Astrocyte of the spinal cord (primary cell): ENCODE measurements at regions not wholly inside any gene's neighbourhood (a gene's known extent, or its start where the extent isn't known, plus 50 kb on each side); places are given as distances from the start of the nearest gene placed in this dataset.

Experiments
- DNase-seq: peaks from one replicate; pipeline ENCODE4 v3.0.0; 2011; ENCODE audit warnings: low read depth, low spot score
- H3K4me3 ChIP-seq: 2 replicates; pipeline ENCODE4 v1.5.1; 2011; ENCODE audit warnings: low read depth, mild to moderate bottlenecking, low read length, moderate library complexity
- in situ Hi-C: cut with HindIII; loops from 2 replicates; pipeline ENCODE4 v1.10.0; 2017; ENCODE audit warnings: low sequenced_read_pairs
- TF ChIP-seq, protein P1 (sequence below): IDR thresholded peaks from 2 replicates; pipeline ENCODE4 v1.5.1; 2012; ENCODE audit warnings: low read depth, mild to moderate bottlenecking, low read length, inconsistent platforms

DNA sequence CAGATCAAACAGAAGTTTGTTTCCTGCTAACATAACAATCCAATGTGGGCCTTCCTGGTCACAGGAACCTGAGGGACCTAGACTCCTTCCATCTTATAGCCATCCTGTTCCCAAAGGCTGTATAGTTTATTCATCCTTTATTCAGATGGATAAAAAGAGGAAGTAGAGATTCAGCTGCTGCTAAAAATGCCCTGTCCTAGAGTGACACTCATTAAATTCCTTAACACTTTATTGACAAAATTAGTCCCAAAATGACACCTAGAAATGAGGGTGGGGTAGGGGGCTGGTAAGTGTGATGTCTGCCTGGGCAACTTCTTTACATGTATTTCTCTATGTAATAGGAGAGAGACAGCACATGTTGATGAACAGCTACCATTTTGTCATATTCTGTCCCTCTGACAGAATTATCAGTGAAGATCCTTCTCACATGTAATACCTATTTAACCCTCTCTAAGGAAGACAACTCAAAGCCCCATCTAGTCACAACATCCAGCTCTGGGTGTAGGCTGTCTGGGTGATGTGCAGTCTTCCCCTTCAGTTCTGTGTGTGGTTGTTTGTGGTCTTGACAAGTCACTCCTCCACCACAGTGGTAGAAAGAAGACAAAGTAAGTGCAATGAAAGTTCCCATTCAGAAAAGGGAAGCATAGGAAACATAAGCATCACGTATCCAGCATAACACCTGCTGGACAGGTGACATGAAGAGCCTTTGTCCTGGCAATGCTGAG is 253.9 kb upstream of the CNTNAP5 start:
- TF ChIP-seq, protein P1, sequence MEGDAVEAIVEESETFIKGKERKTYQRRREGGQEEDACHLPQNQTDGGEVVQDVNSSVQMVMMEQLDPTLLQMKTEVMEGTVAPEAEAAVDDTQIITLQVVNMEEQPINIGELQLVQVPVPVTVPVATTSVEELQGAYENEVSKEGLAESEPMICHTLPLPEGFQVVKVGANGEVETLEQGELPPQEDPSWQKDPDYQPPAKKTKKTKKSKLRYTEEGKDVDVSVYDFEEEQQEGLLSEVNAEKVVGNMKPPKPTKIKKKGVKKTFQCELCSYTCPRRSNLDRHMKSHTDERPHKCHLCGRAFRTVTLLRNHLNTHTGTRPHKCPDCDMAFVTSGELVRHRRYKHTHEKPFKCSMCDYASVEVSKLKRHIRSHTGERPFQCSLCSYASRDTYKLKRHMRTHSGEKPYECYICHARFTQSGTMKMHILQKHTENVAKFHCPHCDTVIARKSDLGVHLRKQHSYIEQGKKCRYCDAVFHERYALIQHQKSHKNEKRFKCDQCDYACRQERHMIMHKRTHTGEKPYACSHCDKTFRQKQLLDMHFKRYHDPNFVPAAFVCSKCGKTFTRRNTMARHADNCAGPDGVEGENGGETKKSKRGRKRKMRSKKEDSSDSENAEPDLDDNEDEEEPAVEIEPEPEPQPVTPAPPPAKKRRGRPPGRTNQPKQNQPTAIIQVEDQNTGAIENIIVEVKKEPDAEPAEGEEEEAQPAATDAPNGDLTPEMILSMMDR: no peak
- no peak overlapping the region for H3K4me3 ChIP-seq
- no peak for DNase-seq
- in situ Hi-C loops: no loop called here

DNA sequence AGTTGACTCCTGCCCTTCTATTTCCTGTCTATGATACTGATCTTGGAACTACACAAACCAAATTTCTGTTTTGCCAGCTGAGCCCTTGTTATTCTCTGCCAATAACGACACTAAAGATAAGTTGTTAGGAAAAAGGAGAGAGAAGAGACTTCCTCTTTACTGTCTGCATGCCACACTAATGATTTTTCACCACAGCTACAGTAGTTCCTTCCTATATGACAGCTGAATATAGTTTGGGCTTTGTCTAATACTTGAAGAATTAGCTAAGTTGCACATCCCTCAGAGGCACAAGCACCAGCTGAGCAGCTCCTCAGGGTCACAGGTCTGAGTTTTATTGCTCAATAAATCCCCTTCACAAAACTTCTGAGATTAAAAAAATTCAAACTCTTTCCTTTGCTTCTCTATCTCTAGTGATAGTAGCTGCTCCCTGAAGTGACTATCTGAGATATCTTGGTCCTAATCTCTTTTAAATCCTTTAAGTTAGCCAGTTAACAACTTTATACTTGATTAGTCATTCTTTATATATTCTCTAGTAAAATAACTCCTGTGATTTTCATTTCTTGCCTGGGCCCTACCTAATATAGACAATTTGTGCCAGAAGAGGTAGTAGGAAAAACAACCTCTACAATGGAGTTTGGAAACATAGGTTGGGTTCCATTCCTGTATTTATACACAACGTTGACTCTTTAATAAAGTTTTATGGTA is 253.0 kb upstream of the CNTNAP5 start:
- no peak for DNase-seq
- TF ChIP-seq, protein P1: no peak
- no peak overlapping the region for H3K4me3 ChIP-seq
- in situ Hi-C loops: no loop called here

DNA sequence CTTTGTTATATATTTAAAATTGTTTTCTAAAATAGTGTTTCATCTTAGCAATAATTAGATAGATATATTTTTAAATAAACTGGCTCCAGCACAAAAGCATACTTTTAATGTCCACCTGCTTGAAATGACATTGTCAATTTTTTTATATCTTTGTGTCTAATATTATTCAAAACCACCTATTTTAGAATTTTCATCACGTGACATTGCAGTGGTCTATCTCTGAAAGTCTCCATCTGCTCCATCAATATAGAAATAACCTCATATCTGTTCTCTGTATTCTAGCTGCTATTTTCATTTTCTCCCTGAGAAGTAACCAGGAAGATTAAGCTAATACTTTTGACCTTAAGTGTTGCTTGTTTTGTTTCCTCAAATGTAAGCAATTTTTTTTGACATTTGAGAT is 248.0 kb upstream of the CNTNAP5 start:
- in situ Hi-C loops: no loop called here
- DNase-seq: no peak
- TF ChIP-seq, protein P1: no peak
- H3K4me3 ChIP-seq: no peak overlapping the region

DNA sequence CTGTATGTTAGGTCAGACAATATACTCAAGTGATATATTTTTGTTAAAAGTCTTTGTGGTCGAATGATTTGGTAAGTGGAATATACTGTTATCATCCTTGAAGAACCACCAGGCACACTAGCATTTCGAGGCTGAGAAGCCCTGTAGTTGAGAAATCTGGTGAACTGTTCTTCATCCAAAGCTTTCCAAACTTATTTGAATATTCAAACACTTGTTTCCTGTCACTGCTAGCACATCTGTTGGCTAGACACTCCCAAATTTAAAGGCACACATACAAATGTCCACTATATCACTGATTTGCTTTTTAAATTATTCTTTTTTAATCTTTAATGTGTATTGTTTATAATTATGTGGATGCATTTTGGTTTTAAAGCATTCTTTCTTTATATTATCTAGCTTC is 241.9 kb upstream of the CNTNAP5 start:
- no peak for DNase-seq
- TF ChIP-seq, protein P1: no peak
- in situ Hi-C loops: no loop called here
- H3K4me3 ChIP-seq: no peak overlapping the region

DNA sequence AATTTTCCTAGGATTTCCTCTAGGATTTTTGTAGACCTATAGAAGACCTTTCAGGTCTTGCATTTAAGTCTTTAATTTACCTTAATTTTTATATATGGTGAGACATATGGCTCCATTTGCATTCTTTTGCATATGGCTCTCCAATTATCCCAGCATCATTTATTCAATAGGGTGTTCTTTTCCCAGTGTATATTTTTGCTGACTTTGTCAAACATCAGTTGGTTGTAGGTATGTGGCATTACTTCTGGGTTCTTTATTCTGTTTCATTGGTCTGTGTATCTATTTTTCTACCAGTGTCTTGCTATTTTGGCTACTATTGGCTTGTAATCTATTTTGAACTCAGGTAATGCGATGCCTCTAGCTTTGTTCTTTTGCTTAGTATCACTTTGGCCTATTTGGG is 239.8 kb upstream of the CNTNAP5 start:
- in situ Hi-C loops: no loop called here
- TF ChIP-seq, protein P1: no peak

DNA sequence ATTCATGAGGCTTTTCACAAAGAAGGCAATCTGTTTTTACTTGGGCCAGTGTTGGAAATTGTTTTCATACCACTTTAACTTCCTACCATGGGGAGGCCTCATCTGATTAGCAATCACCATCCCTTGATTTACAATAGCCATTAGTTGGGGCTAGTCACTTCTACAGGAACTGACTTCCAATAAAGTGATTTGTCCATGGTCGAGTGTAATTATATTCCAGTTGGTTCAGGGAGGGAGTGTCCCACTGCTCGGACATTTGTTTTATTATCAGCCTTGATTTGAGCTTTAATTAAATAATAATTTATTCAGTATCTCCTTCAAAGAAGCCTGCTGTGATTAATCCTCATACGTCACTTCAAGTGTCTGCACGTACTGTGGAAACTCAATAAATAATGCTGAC is 233.9 kb upstream of the CNTNAP5 start:
- DNase-seq: no peak
- H3K4me3 ChIP-seq: no peak overlapping the region
- TF ChIP-seq, protein P1: no peak
- in situ Hi-C loops: no loop called here

More for the DNA sequence above, 239.8 kb upstream of the CNTNAP5 start:
- DNase-seq: no peak
- H3K4me3 ChIP-seq: no peak overlapping the region
